ENCODE measurements at regions not wholly inside any gene's neighbourhood (a gene's known extent, or its start where the extent isn't known, plus 50 kb on each side); places are given as distances from the start of the nearest gene placed in this dataset.

- TF ChIP-seq CTCF (IDR thresholded peaks at IDR 0.05; ENCODE audit: borderline replicate concordance, extremely low read depth, low read length, poor library complexity, severe bottlenecking) = no peak
- TF ChIP-seq EZH2 (IDR thresholded peaks at IDR 0.05; ENCODE audit: borderline replicate concordance, low read depth, low read length, severe bottlenecking) = no peak
Measured at GRCh38 chr7:22564511-22565045, 64.6 kb upstream of the STEAP1B start.

Data from DND-41 (cell line).